GM12873 (cell line): ENCODE measurements at regions not wholly inside any gene's neighbourhood (a gene's known extent, or its start where the extent isn't known, plus 50 kb on each side); places are given as distances from the start of the nearest gene placed in this dataset.

Source experiments
- CTCF ChIP-seq: IDR thresholded peaks from 2 replicates; pipeline ENCODE4 v1.5.1; 2012; ENCODE audit warnings: low read depth, mild to moderate bottlenecking, moderate library complexity, low read length, control low read depth; ENCODE audit not compliant: insufficient read depth; ENCODE audit errors: missing control alignments

DNA sequence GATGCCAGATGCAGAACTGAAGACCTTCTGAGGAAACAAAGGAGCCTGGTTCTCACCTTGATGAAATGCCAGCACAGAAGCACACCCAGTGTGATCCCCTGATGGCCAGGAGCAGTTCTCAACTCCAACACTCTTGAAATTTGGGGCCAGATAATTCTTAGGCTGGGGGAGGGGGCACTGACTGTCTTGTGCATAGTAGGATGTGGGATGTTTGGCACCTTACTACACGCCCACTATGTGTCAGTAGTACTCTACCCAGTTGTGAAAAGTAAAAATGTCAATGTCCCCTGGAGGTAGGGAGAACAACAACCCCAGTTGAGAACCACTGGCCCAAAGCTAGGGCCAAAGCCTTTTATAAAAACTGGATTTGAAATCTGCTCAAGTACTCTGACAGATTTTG is 398.3 kb upstream of the ARID1B start:
- TF ChIP-seq CTCF: peak; percentile 28

GRCh38 chr6:156376091-156376490 is 401.1 kb upstream of the ARID1B start:
- TF ChIP-seq CTCF: no peak

GRCh38 chr6:156359912-156360311 is 417.3 kb upstream of the ARID1B start:
- TF ChIP-seq CTCF: peak; percentile 44

GRCh38 chr6:156352861-156353260 is 424.3 kb upstream of the ARID1B start:
- TF ChIP-seq CTCF: no peak

- TF ChIP-seq CTCF: no peak
Observed at GRCh38 chr6:156351346-156351966, 425.7 kb upstream of the ARID1B start.

- no peak for TF ChIP-seq CTCF
Observed at GRCh38 chr6:156350337-156350736, 426.8 kb upstream of the ARID1B start.

DNA sequence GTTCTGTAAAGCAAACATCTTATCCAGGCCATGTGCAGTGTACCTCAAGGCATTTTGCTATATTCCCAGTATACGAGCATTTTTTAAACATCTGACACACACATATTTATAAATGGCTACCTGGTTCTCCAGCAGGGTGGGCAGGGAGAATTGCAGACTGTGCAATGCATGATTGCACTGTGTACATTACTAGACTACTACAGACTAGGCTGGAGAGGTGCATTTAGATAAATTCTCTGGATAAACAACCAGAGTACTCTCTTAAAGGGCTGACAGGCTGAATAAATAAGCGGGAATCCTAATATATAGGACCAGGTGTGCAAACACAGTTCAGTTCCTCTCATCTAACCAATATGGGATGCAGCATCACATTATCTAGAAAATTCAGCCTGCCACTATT is 428.3 kb upstream of the ARID1B start:
- no peak for TF ChIP-seq CTCF
